Left colon (tissue), 2 donors: ENCODE measurements at regions not wholly inside any gene's neighbourhood (a gene's known extent, or its start where the extent isn't known, plus 50 kb on each side); places are given as distances from the start of the nearest gene placed in this dataset.

ENCODE experiments used
- ATAC-seq: fragments of 200-7000 bp; cut with Tn5 transposase; one replicate; pipeline ENCODE4 v1.9.1; 2020; ENCODE audit warnings: mild to moderate bottlenecking, moderate library complexity
- DNase-seq, 2 donors: peaks; one replicate each; pipeline ENCODE4 v3.0.0-alpha.2; 2020
- intact Hi-C, 2 donors: fragments of 100-400 bp; cut with DNase I in 1 of 2; cut with micrococcal nuclease in 1 of 2; formaldehyde crosslinking; loops; one replicate each; pipeline versions ENCODE4 v1.11.2 to v1.14.0; 2022; cut with DNase I, micrococcal nuclease
- donor health status: DM: no; HTN: no; CAD: no.
- donor health status: DM: yes; HTN: yes; CAD: no.

DNA sequence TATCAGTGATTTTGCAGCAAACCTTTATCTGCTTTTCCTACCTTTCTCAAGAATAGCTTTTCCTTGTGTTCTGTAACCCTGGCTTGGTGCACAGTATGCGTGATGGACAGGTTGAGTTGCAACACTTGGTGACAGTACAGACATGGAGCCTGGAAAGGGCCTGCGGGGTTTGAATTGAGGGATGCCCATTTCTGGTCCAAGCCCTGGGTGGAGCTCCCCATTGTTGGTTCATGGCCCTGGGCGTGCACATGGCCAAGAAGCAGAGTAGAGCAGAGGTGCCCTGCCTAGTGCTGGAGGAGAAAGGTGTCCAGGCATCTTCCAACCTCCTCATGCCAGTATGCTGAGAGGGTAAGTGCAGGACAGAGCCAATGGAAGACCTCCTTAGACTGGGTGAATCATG lies 106.6 kb upstream of the MKLN1 start:
- DNase-seq = no peak
- no peak for ATAC-seq
- intact Hi-C loops = no loop called here

DNA sequence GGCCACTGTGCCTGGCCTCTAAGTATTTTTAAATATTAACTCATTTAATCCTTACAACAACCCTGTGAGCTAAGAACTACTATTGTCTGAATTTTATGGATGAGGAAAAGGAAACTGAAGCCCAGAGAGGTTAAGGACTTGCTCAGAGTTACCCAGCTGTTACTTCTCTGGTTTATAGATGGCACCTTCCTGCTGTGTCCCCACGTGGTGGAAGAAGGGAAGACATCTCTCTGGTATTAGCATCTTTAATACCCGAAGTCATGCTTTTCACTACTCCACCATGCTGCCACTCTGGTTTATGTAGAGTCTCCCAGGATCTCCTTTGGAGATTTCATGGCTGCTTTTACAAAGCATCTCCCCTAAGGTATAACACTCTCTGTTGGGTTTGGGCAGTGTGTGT lies 105.5 kb upstream of the MKLN1 start:
- ATAC-seq (no peak), DNase-seq (no peak)
- intact Hi-C loops = no loop called here

DNA sequence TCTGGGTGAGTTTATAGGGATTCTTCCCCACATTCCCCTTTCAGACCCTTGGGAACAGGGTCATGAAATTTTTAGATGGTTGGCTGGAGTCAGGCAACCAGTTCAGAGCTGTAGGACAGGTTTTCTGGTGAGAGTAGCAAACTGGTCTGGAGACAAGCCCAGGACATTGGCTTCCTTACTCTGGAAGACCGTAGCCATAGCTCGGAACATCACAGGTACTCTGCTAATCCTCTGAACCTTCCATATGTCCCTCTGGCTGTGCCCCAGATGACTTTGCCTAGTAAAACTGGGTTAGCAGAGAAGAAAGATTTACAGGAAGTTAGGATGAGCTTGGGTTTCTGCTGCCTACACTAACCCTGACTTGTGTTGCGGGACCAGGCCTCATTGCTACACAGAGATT lies 104.5 kb upstream of the MKLN1 start:
- ATAC-seq = no peak
- no peak for DNase-seq
- intact Hi-C loops = no loop called here

DNA sequence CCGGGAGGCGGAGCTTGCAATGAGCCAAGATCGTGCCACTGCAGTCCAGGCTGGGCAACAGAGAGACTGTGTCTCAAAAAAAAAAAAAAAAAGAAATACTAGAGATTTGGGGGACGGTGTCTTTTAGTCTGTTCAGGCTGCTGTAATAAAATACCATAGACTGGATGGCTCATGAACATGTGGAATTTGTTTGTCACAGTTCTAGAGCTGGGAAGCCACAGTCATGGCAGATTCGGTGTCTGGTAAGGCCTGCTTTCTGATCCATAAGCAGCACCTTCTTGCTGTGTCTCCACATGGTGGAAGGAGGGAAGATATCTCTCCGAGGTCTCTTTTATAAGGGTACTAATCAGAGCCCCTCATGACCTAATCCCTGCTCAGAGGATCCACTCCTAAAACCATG lies 102.7 kb upstream of the MKLN1 start:
- intact Hi-C loops = no loop called here
- DNase-seq (no peak), ATAC-seq (no peak)

DNA sequence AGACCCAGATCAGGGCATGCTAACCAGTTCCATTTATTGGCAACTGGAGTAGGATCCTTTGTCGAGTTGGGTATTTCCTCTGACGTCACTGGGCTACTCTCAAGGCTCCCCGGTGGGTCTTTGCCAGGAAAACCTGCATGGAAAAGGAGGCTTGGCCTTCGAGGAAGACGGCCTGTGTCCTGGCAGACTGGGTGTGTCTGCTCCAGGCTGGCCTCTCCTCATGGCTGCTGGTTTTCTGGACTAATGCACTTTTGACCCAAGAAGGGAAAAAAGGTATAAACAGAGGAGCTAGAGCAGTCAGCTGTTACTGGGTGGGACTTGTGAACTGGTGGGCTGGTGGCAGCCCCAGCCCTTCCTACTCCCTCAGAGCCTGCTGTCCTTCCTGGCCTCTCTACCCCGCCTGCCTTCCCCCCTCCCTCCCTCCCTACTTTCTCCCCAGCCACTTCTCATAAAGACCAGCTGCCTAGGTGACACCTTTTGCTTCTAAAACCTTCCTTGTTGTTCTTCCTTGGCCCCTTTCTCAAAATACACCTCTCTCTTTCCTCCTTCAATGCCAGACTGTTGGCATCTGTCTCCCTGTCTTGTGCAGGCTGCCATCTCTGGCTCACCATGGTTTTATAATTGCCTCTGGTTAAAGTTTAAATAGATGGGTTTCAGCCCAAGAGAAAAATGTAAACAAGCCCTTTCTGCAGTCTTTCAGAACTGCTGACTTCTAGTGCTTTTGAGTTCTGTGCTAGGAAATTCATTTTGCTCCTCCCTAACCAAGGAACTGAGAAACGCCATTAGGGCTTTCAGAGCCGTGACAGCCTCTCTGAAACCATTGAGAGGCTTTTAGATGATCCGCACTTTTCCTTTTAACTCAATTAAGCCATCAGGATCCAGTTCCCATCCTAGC lies 101.8 kb upstream of the MKLN1 start:
- intact Hi-C loops = no loop called here
- peak; percentile 93 for ATAC-seq
- peak; percentile 63 to 83 for DNase-seq

DNA sequence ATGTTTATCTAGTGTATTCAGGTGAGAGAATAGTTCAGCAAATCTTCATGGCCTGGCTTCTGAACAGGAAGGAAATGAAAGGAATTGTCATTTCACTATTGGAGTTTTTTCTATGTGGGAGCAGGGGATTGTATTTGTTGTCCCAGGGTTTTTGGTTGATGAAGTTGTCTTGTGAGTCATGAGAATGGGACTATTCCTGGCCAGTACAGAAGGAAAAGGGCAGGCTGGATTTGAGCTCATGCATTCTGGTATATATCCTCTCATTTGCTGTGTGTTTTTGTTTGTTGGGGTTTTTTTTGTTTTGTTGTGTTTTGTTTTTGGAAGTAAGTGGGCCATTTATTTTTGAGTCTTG lies 101.2 kb upstream of the MKLN1 start:
- no peak for DNase-seq
- intact Hi-C loops = no loop called here
- peak; percentile 22 for ATAC-seq

DNA sequence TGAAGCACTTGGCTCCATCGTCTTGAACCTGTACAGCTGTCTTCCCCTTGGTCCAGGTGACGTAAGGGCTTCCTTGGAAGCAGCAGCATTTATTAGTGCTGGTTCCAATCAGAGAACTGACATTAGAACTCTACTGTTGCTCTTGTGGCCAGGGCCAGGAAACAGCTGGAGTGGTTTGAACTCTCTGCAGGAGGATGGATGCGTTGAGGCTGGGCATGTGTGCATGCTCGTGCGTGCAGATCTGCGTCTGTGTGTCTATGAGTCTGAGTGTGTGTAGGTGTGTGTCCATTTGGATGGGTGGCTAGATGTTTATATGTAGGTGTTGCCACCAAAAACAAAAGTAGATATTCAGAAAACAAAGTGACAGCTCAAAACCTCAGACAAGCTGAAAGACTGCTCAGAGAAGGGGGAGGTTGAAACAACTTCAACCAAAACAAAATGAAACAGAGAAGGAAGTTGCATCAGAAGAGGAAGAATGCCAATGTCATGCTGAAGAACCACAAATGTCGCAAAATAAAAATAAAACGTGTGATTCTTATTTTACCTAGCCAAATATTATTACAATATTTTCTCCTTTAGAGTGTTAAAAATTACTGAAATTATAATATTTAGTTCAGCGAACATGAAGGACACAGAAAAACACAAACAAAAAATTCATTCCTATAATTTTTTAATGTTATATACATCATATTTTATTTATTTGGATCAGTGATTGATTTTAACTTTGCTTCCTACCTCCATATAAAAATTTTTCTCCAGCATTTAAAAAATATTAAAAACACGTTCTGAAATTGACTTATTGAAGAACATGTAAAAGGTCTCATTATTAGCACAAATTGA lies 96.1 kb upstream of the MKLN1 start:
- peak; percentile 44 to 50 for DNase-seq
- intact Hi-C loops = no loop called here
- no peak for ATAC-seq

DNA sequence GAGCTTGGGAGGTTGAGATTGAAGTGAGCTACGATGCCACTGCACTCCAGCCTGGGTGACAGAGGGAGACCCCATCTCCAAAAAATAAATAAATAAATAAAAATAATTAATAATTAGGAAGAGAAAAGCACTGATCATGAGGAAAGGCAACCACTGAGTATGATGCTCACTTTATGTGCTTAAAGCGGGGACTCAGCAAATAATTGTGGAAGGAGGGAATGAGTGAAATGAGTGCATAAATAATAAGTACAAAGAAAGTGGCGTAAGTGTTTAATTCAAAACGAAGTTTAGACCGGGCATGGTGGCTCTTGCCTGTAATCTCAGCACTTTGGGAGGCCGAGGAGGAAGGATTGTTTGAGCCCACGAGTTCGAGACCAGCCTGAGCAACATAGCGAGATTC lies 94.9 kb upstream of the MKLN1 start:
- intact Hi-C loops = no loop called here
- DNase-seq = no peak
- no peak for ATAC-seq

DNA sequence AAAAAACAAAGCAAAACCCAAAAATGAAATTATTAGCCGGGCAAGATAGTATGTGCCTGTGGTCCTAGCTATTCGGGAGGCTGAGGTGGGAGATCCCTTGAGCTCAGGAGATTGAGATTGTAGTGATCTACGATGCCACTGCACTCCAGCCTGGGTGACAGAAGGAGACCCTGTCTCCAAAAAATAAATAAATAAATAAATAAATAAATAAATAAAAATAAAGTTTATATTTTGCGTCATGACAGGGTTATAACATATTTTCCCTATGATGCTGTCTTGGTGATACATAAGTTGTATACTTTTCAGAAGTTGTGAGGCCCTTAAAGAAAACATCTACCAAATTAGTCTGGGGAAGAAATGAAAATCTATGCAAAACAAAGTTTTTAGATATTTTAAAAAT lies 94.5 kb upstream of the MKLN1 start:
- no peak for ATAC-seq
- no peak for DNase-seq
- intact Hi-C loops = no loop called here

DNA sequence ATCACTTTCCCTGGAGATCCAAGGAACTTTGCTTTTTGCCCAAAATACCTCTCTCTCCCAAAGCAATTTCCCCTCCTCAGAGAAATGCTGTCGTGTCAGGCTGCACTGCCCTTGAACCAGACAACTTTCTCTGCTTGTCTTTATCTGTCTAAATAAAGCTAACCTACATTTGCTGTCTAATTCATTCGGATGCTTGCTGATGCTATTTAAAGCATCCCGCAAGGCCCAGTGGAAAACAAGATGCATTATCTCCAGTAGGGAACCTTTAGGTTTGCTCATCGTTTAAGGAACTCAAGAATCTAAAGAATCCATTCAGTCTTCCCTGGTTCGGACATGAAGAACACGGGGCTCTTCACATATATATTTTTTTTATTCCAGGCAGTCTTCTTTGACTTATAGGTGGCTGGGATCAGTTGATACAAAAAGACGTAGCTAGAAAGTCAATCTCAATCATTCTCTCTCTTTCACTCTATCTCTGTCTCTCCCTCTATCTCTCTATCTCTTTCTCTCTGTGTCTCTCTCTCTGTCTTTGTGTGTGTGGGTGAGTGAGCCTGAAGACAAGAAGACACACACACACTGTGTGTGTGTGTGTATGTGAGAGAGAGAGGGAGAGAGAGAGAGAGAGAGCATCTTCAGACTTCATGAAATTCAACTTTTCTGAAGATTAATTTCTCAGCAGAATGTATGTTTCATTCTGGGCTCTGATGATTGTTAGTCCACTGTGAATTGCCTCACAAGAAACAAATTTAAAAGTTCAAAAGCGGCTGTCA lies 92.8 kb upstream of the MKLN1 start:
- intact Hi-C loops = no loop called here
- ATAC-seq (no peak), DNase-seq (no peak)

DNA sequence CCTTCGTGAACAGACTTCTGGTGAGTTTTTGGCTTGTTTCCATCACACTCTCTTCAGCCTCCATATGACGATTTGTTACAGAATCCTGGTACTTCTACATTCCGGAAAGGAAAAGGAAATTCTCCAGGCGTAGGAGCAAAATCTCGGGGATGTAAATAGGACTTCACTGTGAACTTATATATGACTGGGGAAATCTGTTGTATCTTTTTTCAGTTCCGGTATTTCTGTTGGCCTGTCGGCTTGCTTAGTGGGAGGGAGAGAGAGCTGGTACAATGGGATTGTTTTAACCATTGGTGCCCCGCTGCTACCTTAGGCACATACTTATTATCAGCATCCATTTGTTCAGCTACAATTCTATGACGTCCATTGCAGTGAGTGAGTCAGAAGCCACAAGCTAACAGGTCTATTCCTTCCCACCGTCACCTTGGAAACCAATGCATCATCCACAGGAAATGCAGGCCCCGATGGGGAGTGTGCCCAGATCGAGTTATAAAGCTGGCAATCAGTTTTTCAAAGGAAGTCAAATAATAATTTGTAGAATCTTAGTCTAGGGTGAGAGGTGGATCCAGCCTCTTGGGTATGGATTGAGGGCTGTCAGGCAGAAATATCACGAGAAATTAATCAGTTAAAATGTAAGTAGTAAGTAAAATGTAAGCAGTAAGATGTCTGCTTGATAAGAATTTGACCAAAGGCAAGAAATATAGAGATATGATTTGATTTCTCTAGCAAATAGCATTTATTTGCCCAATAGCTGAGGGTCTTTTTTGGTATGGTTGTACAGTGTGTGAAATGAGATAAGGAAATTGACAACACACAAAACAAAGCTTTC lies 92.0 kb upstream of the MKLN1 start:
- DNase-seq = peak in 1 of 2 donors; percentile 36
- intact Hi-C loops = no loop called here
- ATAC-seq = no peak

DNA sequence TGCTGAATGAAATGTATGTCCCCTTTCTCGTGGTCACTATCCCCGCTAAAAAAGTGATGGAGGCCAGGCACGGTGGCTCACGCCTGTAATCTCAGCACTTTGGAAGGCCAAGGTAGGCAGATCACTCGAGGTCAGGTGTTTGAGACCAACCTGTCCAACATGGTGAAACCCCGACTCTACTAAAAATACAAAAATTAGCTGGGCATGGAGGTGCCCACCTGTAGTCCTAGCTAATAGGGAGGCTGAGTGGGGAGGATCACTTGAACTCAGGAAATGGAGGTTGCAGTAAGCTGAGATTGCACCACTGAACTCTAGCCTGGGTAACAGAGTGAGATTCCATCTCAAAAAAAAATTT lies 91.4 kb upstream of the MKLN1 start:
- intact Hi-C loops = no loop called here
- no peak for ATAC-seq
- DNase-seq = no peak

DNA sequence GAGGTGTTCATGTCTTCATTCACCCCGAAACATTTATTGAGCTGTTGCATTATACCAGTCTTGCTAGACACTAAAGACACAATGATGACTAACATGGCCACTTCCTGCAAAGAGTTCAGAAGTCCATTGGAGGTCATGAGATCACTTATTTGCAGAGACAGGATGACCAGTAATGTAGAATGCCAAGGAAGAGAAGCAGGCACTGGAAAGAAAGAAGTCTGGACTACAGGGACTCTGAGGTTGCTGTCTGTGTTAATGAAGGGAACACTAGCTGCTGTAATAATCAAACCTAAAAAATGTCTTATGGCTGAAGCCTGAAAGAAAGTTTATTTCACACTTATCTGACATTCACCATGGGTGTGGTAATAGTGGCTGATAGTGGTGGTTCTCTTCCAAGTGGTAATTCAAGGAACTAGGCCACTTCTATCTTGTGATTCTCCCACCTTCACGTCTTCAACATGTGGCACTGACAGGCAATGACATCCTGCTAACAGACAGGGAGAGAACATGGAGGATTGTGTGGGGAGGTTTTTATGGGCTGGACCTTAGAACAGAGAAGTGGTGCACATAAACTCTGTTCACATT lies 89.2 kb upstream of the MKLN1 start:
- DNase-seq (no peak), ATAC-seq (peak; percentile 77)
- intact Hi-C loops = no loop called here

DNA sequence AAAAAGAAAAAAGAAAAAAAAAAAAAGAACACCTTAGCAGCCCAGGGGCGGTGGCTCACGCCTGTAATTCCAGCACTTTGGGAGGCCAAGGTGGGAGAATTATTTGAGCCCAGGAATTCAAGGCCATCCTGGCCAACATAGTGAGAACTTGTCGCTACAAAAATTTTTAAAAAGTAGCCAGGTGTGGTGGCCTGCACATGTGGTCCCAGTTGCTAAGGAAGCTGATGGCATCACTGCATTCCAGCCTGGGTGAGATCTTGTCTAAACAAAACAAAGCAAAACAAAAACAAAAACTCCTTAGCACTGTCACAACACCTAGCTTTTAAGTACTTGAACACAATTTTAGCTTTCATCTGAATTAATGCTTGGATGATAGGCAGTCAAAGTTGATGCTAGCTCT lies 86.3 kb upstream of the MKLN1 start:
- intact Hi-C loops = no loop called here
- ATAC-seq (no peak), DNase-seq (no peak)

DNA sequence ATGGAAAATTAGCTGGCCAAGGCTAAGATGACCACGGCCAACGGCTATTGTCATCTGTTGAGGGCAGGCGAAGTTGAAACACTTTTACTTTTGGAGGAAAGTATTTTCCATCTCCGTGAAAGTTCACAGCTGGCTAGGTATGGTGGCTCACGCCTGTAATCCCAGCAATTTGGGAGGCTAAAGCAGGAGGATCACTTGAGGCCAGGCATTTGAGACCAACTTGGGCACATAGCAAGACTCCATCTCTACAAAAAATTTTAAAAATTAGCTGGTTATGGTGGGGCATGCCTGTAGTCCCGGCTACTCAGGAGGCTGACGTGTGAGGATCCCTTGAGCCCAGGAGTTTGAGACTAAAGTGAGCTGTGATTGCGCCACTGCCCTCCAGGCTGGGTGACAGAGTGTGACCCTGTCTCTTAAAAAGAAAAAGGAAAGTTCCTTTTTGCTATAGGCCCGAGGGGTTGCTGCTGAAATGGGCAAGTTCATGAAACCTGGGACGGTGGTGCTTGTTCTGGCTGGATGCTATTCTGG lies 85.5 kb upstream of the MKLN1 start:
- no peak for DNase-seq
- intact Hi-C loops = no loop called here

DNA sequence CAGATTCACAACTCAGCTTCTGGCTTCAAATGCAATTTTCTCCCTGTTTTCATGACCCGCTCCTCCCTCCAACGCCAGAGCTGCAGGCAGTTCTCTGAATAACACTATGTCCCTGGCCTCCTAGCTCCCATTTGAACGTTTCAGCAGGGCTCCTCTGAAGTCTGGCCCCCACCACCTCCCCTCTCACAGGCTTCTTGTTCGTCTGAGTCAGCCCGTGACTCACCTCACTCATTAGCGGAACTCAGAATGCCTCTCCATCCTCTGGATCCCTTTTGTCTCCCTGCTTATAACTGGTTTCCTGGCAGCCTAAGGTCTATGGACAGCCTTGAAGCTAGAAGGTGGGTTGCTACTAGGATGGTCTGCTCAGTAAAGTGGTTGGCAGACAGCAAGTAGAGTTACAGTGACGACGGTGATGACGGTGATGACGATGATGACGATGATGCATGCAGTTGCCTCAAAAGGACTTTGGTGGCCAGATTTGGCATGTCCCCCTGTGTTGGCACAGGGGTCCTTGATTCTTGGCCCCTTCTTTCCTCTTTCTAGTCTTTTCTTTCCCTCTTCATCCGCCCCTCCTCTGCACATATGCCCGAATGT lies 83.3 kb upstream of the MKLN1 start:
- intact Hi-C loops = no loop called here
- no peak for DNase-seq
- no peak for ATAC-seq

More for the DNA sequence above, 85.5 kb upstream of the MKLN1 start:
- no peak for ATAC-seq

DNA sequence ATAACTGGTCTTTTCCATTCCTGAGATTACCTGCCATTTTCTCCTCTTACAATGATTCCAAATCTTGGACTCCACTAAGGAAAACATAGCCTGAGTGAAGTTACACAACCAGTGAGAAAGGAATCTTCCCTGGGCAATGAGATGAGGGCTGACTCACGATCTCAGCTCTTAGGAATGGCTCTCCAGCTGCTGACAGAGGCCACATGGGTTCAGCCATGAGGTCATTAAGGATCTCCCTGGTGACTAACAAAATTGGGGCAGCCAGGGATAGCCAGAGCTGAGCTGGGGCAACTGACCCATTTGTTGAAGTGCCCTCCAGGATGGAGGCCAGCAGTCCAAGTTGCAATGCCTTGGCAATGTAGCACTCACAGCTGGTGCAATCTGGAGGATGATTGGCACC lies 78.7 kb upstream of the MKLN1 start:
- peak in 1 of 2 donors; percentile 41 for DNase-seq
- intact Hi-C loops = no loop called here
- ATAC-seq = no peak

DNA sequence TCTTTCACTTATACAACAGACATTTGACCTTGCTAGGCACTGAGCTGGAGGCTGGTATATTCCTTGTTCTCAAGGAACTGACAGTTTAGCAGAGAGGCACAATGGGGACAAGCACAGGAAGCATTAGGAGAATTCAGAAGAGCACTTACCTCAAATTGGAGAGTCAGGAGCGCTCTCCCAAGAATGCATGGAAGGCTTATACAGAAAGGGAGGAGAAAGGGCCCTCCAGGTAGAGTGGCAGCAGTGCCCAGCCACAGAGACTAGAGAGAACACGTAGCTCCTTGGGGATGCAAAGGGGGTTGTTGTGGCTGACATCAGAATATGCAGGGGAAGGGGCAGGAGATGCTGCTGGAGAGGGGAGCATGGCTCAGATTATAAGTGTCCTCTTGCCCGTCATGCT lies 78.2 kb upstream of the MKLN1 start:
- ATAC-seq (no peak), DNase-seq (no peak)
- intact Hi-C loops = no loop called here
